B cell (primary cell): ENCODE measurements at regions not wholly inside any gene's neighbourhood (a gene's known extent, or its start where the extent isn't known, plus 50 kb on each side); places are given as distances from the start of the nearest gene placed in this dataset.

Experiments used
- ATAC-seq: fragments of 200-7000 bp; cut with Tn5 transposase; one replicate; pipeline ENCODE4 v1.10.0; 2021; ENCODE audit warnings: low read depth, mild to moderate bottlenecking, moderate number of reproducible peaks, moderate library complexity
- CTCF ChIA-PET: fragments of 350-600 bp; sonication (Branson Sonifier 250); formaldehyde crosslinking; loops from one replicate; lab custom pipeline; 2021; ENCODE audit warnings: antibody characterized with exemption, inconsistent platforms; lab: Charles Lee
- POLR2A ChIA-PET: fragments of 350-600 bp; sonication (Branson Sonifier 250); formaldehyde crosslinking; loops from one replicate; lab custom pipeline; 2021; ENCODE audit warnings: antibody characterized with exemption; lab: Charles Lee
- DNase-seq: peaks from one replicate; pipeline ENCODE4 v3.0.0; 2013
- H2AFZ ChIP-seq: 2 replicates; pipeline ENCODE4 v1.6.1; 2012; ENCODE audit warnings: mild to moderate bottlenecking, low read depth, low read length; ENCODE audit not compliant: insufficient read depth, poor library complexity, severe bottlenecking
- H3K27ac ChIP-seq, 2 donors: 1 replicate in 1 of 2; 2 replicates in 1 of 2; pipeline ENCODE4 v1.5.1; 2012 to 2013; ENCODE audit warnings: low read length in 2 of 2, mild to moderate bottlenecking in 2 of 2, moderate library complexity in 1 of 2
- H3K27me3 ChIP-seq, 4 experiments: fragments of 200-600 bp in 1 of 4; sonication (generic) in 1 of 4; replicated peaks in 1 of 4; 1 replicate in 2 of 4; 2 replicates in 2 of 4; pipeline versions ENCODE4 v1.6.1 to v1.7.0; 2013 to 2016; ENCODE audit warnings: low read length in 3 of 4, mild to moderate bottlenecking in 2 of 4, mixed read lengths in 1 of 4, moderate library complexity in 1 of 4; ENCODE audit not compliant: insufficient read depth in 4 of 4, control insufficient read depth in 3 of 4; ENCODE audit errors: control extremely low read depth in 1 of 4
- H3K36me3 ChIP-seq, 2 experiments: replicated peaks in 1 of 2; 1 replicate in 1 of 2; 2 replicates in 1 of 2; pipeline versions ENCODE4 v1.6.1 to v1.7.1; 2013; ENCODE audit warnings: low read length in 1 of 2; ENCODE audit not compliant: insufficient read depth in 2 of 2, control insufficient read depth in 1 of 2; ENCODE audit errors: control extremely low read depth in 1 of 2, extremely low read depth in 1 of 2
- H3K4me1 ChIP-seq, 2 donors: fragments of 200-600 bp in 1 of 2; sonication (generic) in 1 of 2; 1 replicate in 1 of 2; 2 replicates in 1 of 2; pipeline versions ENCODE4 v1.5.1 to v1.6.1; 2013 to 2017; ENCODE audit warnings: low read length in 2 of 2; ENCODE audit not compliant: control insufficient read depth in 2 of 2, insufficient read depth in 2 of 2
- H3K4me2 ChIP-seq: replicated peaks from 2 replicates; pipeline ENCODE3; 2012; ENCODE audit warnings: mild to moderate bottlenecking, low read depth, low read length; ENCODE audit not compliant: poor library complexity, severe bottlenecking
- H3K4me3 ChIP-seq, 5 experiments: fragments of 200-600 bp in 1 of 5; sonication (generic) in 1 of 5; 1 replicate in 3 of 5; 2 replicates in 2 of 5; pipeline versions ENCODE4 v1.5.1 to v1.7.0; 2011 to 2016; ENCODE audit warnings: low read length in 4 of 5, mild to moderate bottlenecking in 4 of 5, low read depth in 2 of 5, control low read depth in 1 of 5, moderate library complexity in 1 of 5; ENCODE audit not compliant: insufficient read depth in 1 of 5; ENCODE audit errors: control extremely low read depth in 1 of 5, extremely low read depth in 1 of 5
- H3K79me2 ChIP-seq: fragments of 200-600 bp; sonication (generic); one replicate; pipeline ENCODE4 v1.6.0; 2016; ENCODE audit warnings: low read length; ENCODE audit not compliant: control insufficient read depth, insufficient read depth
- H3K9ac ChIP-seq: fragments of 200-600 bp; sonication (generic); 2 replicates; pipeline ENCODE4 v1.6.1; 2017; ENCODE audit warnings: mild to moderate bottlenecking, low read length, moderate library complexity
- H3K9me3 ChIP-seq, 3 donors: one replicate each; pipeline versions ENCODE4 v1.6.1 to v1.7.1; 2013; ENCODE audit warnings: low read length in 2 of 3; ENCODE audit not compliant: control insufficient read depth in 2 of 3, insufficient read depth in 1 of 3; ENCODE audit errors: control extremely low read depth in 1 of 3
- H4K20me1 ChIP-seq: 2 replicates; pipeline ENCODE4 v1.6.0; 2012; ENCODE audit warnings: mild to moderate bottlenecking, low read length; ENCODE audit not compliant: insufficient read depth, control insufficient read depth, poor library complexity, severe bottlenecking
- H3K27ac Mint-ChIP-seq: one replicate; pipeline ENCODE4 v1.8.0; 2021; ENCODE audit warnings: mixed read lengths
- H3K27me3 Mint-ChIP-seq: one replicate; pipeline ENCODE4 v1.8.0; 2021; ENCODE audit warnings: mixed read lengths
- H3K4me1 Mint-ChIP-seq: one replicate; pipeline ENCODE4 v1.8.0; 2021; ENCODE audit warnings: mixed read lengths
- H3K4me3 Mint-ChIP-seq: one replicate; pipeline ENCODE4 v1.8.0; 2021; ENCODE audit warnings: mixed read lengths
- H3K9me3 Mint-ChIP-seq: one replicate; pipeline ENCODE4 v1.8.0; 2022; ENCODE audit warnings: mixed read lengths; ENCODE audit not compliant: insufficient read depth
- EZH2 ChIP-seq: IDR thresholded peaks from 2 replicates; pipeline ENCODE4 v1.6.1; 2012; ENCODE audit warnings: borderline replicate concordance, low read depth, mild to moderate bottlenecking, moderate library complexity, low read length; ENCODE audit not compliant: insufficient read depth, poor library complexity, severe bottlenecking
- WGBS: methylation state at CpG from one replicate; pipeline ENCODE4 v1.1.5; 2013; ENCODE audit warnings: missing lambda C conversion rate; ENCODE audit not compliant: insufficient coverage; 5-methylcytosine and 5-hydroxymethylcytosine counted together
- intact Hi-C: fragments of 100-400 bp; cut with micrococcal nuclease; formaldehyde crosslinking; loops from one replicate; pipeline ENCODE4 v1.10.0; 2022
- TF ChIP-seq, protein P1 (sequence below): fragments of 200-600 bp; IDR thresholded peaks from one replicate; pipeline ENCODE4 v1.8.0; 2022; ENCODE audit warnings: antibody characterized with exemption, mild to moderate bottlenecking

GRCh38 chr3:176583956-176584355 lies 613.3 kb downstream of the TBL1XR1 start:
- intact Hi-C loops: no loop called here
- Mint-ChIP-seq H3K27ac (no peak overlapping the region), H3K4me3 (no peak overlapping the region), H3K4me1 (no peaks in the 10 kb centered on the region), H3K27me3 (no peaks in the 10 kb centered on the region), H3K9me3 (peaks cover 2% of the 10 kb centered on the region)
- ChIA-PET POLR2A (no interaction called here), CTCF (no interaction called here)
- Histone ChIP-seq H3K4me3 (no peak overlapping the region), H2AFZ (no peak overlapping the region), H3K27ac (no peak overlapping the region), H3K79me2 (no peaks in the 10 kb centered on the region), H3K27me3 (no peaks in the 10 kb centered on the region), H4K20me1 (no peaks in the 10 kb centered on the region), H3K4me1 (no peaks in the 10 kb centered on the region), H3K36me3 (no peaks in the 10 kb centered on the region), H3K9ac (no peak overlapping the region), H3K9me3 (no peaks in the 10 kb centered on the region), H3K4me2 (no peak overlapping the region)
- WGBS: no CpG with 5 or more reads among the region's 1 CpG
- ATAC-seq (no peak), DNase-seq (no peak)
- no peak for TF ChIP-seq EZH2
- TF ChIP-seq, protein P1, sequence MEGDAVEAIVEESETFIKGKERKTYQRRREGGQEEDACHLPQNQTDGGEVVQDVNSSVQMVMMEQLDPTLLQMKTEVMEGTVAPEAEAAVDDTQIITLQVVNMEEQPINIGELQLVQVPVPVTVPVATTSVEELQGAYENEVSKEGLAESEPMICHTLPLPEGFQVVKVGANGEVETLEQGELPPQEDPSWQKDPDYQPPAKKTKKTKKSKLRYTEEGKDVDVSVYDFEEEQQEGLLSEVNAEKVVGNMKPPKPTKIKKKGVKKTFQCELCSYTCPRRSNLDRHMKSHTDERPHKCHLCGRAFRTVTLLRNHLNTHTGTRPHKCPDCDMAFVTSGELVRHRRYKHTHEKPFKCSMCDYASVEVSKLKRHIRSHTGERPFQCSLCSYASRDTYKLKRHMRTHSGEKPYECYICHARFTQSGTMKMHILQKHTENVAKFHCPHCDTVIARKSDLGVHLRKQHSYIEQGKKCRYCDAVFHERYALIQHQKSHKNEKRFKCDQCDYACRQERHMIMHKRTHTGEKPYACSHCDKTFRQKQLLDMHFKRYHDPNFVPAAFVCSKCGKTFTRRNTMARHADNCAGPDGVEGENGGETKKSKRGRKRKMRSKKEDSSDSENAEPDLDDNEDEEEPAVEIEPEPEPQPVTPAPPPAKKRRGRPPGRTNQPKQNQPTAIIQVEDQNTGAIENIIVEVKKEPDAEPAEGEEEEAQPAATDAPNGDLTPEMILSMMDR: no peak

DNA sequence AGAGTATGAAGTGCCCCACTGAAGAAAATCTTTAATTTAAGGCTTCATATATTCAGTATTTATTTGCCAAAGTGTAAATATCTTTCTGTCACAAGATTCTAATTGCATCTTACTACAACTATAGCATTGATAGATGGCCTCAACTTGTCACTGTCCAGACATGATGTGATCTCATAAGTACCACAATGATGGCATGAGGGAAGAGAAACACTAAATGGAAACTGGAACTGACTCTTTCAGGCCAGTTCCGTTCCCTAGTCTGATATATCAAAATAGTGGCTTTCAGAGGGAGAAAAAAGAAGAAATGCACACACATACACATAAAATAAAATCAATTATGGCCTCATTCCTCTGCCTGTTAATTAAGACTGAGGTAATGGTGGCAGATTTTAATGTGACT lies 615.7 kb downstream of the TBL1XR1 start:
- Mint-ChIP-seq H3K4me3 (no peak overlapping the region), H3K4me1 (no peaks in the 10 kb centered on the region), H3K27me3 (no peaks in the 10 kb centered on the region), H3K9me3 (peaks cover 2% of the 10 kb centered on the region), H3K27ac (no peak overlapping the region)
- ATAC-seq: no peak
- no CpG with 5 or more reads among the region's 1 CpG for WGBS
- TF ChIP-seq EZH2: no peak
- TF ChIP-seq, protein P1: no peak
- Histone ChIP-seq H3K9ac (no peak overlapping the region), H2AFZ (no peak overlapping the region), H3K36me3 (no peaks in the 10 kb centered on the region), H3K27ac (no peak overlapping the region), H3K79me2 (no peaks in the 10 kb centered on the region), H3K27me3 (no peaks in the 10 kb centered on the region), H3K4me3 (no peak overlapping the region), H3K4me2 (no peak overlapping the region), H4K20me1 (no peaks in the 10 kb centered on the region), H3K9me3 (no peaks in the 10 kb centered on the region), H3K4me1 (no peaks in the 10 kb centered on the region)
- intact Hi-C loops: no loop called here
- ChIA-PET CTCF (no interaction called here), POLR2A (no interaction called here)
- DNase-seq: no peak
